ENCODE measurements at regions not wholly inside any gene's neighbourhood (a gene's known extent, or its start where the extent isn't known, plus 50 kb on each side); places are given as distances from the start of the nearest gene placed in this dataset.

DNA sequence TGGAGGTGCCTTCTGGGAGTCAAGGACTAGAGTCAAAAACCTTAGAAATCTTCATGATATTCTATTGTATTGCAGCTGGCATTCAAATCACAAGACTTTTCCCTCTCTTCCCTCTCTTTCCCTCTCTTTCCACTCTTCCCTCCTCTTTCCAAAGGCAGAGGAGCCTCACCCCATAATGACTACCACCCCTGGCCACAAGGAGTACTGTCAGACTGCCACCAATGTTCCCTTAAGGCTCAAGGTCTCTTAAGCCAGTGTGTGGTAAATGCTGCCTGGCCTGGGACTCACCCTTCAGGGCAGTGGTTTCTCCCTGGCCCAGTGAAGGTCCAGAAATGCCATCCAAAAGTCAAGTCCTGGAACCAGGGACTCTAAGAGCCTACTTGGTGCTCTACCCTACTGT lies 605.9 kb upstream of the PKDCC start:
- Histone ChIP-seq H3K4me2 (no peak overlapping the region), H4K20me1 (ENCODE audit: insufficient read depth) (no peaks in the 10 kb centered on the region), H3K4me3 (IDR thresholded peaks at IDR 0.05; ENCODE audit: insufficient read depth, low read depth, low read length) (no peak overlapping the region), H3K79me2 (ENCODE audit: insufficient read depth, low read depth) (no peaks in the 10 kb centered on the region), H3K9ac (no peak overlapping the region), H2AFZ (ENCODE audit: low read depth) (no peak overlapping the region), H3K4me1 (ENCODE audit: low read depth, poor library complexity, severe bottlenecking) (no peaks in the 10 kb centered on the region), H3K27me3 (ENCODE audit: insufficient read depth, low read depth) (no peaks in the 10 kb centered on the region), H3K36me3 (ENCODE audit: insufficient read depth) (no peaks in the 10 kb centered on the region), H3K27ac (no peak overlapping the region)
- TF ChIP-seq, protein P1, sequence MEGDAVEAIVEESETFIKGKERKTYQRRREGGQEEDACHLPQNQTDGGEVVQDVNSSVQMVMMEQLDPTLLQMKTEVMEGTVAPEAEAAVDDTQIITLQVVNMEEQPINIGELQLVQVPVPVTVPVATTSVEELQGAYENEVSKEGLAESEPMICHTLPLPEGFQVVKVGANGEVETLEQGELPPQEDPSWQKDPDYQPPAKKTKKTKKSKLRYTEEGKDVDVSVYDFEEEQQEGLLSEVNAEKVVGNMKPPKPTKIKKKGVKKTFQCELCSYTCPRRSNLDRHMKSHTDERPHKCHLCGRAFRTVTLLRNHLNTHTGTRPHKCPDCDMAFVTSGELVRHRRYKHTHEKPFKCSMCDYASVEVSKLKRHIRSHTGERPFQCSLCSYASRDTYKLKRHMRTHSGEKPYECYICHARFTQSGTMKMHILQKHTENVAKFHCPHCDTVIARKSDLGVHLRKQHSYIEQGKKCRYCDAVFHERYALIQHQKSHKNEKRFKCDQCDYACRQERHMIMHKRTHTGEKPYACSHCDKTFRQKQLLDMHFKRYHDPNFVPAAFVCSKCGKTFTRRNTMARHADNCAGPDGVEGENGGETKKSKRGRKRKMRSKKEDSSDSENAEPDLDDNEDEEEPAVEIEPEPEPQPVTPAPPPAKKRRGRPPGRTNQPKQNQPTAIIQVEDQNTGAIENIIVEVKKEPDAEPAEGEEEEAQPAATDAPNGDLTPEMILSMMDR (conservative IDR thresholded peaks at IDR 0.05; ENCODE audit: low read depth, low read length), result no peak

DNA sequence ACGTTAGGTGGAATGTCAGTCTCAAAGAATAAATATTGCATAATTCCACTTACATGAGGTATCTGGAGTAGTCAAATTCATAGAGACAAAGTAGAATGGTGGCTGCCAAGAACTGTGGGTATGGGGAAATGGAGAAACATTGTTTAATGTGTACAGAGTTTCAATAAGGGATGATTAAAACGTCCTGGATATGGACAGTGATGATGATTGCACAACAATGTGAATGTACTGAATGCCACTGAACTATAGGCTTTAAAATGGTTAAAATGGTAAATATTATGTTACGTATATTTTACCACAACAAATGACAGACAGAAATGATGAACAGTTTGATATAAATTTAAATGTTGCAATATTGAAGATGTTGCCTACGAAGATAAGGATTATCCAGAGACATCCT lies 602.0 kb upstream of the PKDCC start:
- no peak overlapping the region for H2AFZ ChIP-seq (ENCODE audit: low read depth)
- no peaks in the 10 kb centered on the region for H3K79me2 ChIP-seq (ENCODE audit: insufficient read depth, low read depth)
- no peak overlapping the region for H3K9ac ChIP-seq
- no peaks in the 10 kb centered on the region for H3K36me3 ChIP-seq (ENCODE audit: insufficient read depth)
- no peaks in the 10 kb centered on the region for H4K20me1 ChIP-seq (ENCODE audit: insufficient read depth)
- no peak overlapping the region for H3K27ac ChIP-seq
- H3K4me2 ChIP-seq, result no peak overlapping the region
- H3K4me3 ChIP-seq (IDR thresholded peaks at IDR 0.05; ENCODE audit: insufficient read depth, low read depth, low read length), result no peak overlapping the region
- H3K27me3 ChIP-seq (ENCODE audit: insufficient read depth, low read depth), result no peaks in the 10 kb centered on the region
- H3K4me1 ChIP-seq (ENCODE audit: low read depth, poor library complexity, severe bottlenecking), result no peaks in the 10 kb centered on the region
- TF ChIP-seq, protein P1 (conservative IDR thresholded peaks at IDR 0.05; ENCODE audit: low read depth, low read length), result no peak

DNA sequence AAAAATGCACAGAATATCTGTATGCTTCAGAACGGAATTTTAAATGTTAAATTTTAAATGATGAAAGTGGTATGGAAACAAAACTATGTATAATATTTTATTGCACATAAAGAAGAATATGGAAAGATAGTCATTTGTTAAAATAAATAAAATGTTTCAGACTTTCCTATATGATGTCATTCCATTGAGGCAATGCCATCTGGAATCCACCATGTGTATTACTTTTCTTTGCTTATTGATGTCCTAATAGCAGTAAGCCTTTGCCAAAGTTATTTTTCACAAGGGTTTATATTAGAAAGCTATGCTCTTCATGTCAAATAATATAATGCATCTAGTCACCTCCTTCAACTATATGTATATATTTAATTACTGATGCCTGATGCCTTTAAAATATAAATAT lies 601.6 kb upstream of the PKDCC start:
- Histone ChIP-seq H3K27ac (no peak overlapping the region), H3K36me3 (ENCODE audit: insufficient read depth) (no peaks in the 10 kb centered on the region), H3K9ac (no peak overlapping the region), H2AFZ (ENCODE audit: low read depth) (no peak overlapping the region), H3K4me3 (IDR thresholded peaks at IDR 0.05; ENCODE audit: insufficient read depth, low read depth, low read length) (no peak overlapping the region), H3K27me3 (ENCODE audit: insufficient read depth, low read depth) (no peaks in the 10 kb centered on the region), H3K4me2 (no peak overlapping the region), H3K79me2 (ENCODE audit: insufficient read depth, low read depth) (no peaks in the 10 kb centered on the region), H3K4me1 (ENCODE audit: low read depth, poor library complexity, severe bottlenecking) (no peaks in the 10 kb centered on the region), H4K20me1 (ENCODE audit: insufficient read depth) (no peaks in the 10 kb centered on the region)
- TF ChIP-seq, protein P1 (conservative IDR thresholded peaks at IDR 0.05; ENCODE audit: low read depth, low read length), result no peak

GRCh38 chr2:41448221-41448620 lies 599.6 kb upstream of the PKDCC start:
- Histone ChIP-seq H3K4me3 (IDR thresholded peaks at IDR 0.05; ENCODE audit: insufficient read depth, low read depth, low read length) (no peak overlapping the region), H4K20me1 (ENCODE audit: insufficient read depth) (no peaks in the 10 kb centered on the region), H3K27me3 (ENCODE audit: insufficient read depth, low read depth) (no peaks in the 10 kb centered on the region), H3K36me3 (ENCODE audit: insufficient read depth) (no peaks in the 10 kb centered on the region), H3K79me2 (ENCODE audit: insufficient read depth, low read depth) (no peaks in the 10 kb centered on the region), H2AFZ (ENCODE audit: low read depth) (no peak overlapping the region), H3K4me2 (no peak overlapping the region), H3K4me1 (ENCODE audit: low read depth, poor library complexity, severe bottlenecking) (no peaks in the 10 kb centered on the region), H3K27ac (no peak overlapping the region), H3K9ac (no peak overlapping the region)
- TF ChIP-seq, protein P1 (conservative IDR thresholded peaks at IDR 0.05; ENCODE audit: low read depth, low read length), result no peak

DNA sequence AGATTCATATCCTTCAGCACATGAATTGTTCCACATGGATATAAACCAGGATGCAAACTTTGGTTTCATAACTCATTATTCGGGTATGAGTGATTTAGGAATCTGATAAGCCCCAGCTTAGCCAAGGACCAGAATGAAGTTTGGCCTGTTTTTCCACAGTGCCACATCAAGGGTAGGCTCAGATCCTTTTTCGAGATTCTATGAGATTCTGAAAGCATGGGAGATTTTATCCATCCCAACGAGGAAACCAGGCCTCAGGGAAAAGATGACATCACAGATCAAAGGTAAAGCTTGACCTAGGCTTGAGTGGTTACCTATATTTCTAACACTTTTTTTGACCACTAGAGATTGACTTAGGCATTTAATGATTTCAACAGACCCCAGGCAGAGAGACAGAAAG lies 590.8 kb upstream of the PKDCC start:
- Histone ChIP-seq H3K27ac (no peak overlapping the region), H4K20me1 (ENCODE audit: insufficient read depth) (no peaks in the 10 kb centered on the region), H3K79me2 (ENCODE audit: insufficient read depth, low read depth) (no peaks in the 10 kb centered on the region)

More for the DNA sequence above, 590.8 kb upstream of the PKDCC start:
- Histone ChIP-seq H3K4me2 (no peak overlapping the region), H2AFZ (ENCODE audit: low read depth) (no peak overlapping the region), H3K9ac (no peak overlapping the region), H3K4me3 (IDR thresholded peaks at IDR 0.05; ENCODE audit: insufficient read depth, low read depth, low read length) (no peak overlapping the region), H3K4me1 (ENCODE audit: low read depth, poor library complexity, severe bottlenecking) (no peaks in the 10 kb centered on the region), H3K27me3 (ENCODE audit: insufficient read depth, low read depth) (no peaks in the 10 kb centered on the region), H3K36me3 (ENCODE audit: insufficient read depth) (no peaks in the 10 kb centered on the region)
- TF ChIP-seq, protein P1 (conservative IDR thresholded peaks at IDR 0.05; ENCODE audit: low read depth, low read length), result no peak
